HEK293 (cell line): ENCODE measurements at regions not wholly inside any gene's neighbourhood (a gene's known extent, or its start where the extent isn't known, plus 50 kb on each side); places are given as distances from the start of the nearest gene placed in this dataset.

ENCODE experiments used
- SETDB1 ChIP-seq: IDR thresholded peaks from one replicate; pipeline ENCODE4 v1.6.1; 2017; ENCODE audit warnings: mild to moderate bottlenecking, low read length, moderate library complexity, mixed read lengths; ENCODE audit not compliant: insufficient read length
- ZFHX2 ChIP-seq: fragments of 450-650 bp; formaldehyde crosslinking; conservative IDR thresholded peaks from 2 replicates; pipeline ENCODE4 v1.5.1; 2016; ENCODE audit warnings: missing biosample characterization, missing genetic modification characterization
- ZNF571 ChIP-seq: fragments of 450-650 bp; formaldehyde crosslinking; IDR thresholded peaks from 2 replicates; pipeline ENCODE4 v1.5.0; 2017; ENCODE audit warnings: missing biosample characterization, missing genetic modification characterization
- ZNF792 ChIP-seq: fragments of 450-650 bp; formaldehyde crosslinking; IDR thresholded peaks from 2 replicates; pipeline ENCODE4 v1.5.1; 2016; ENCODE audit warnings: missing biosample characterization, missing genetic modification characterization
- TF ChIP-seq, protein P1 (sequence below): fragments of 450-650 bp; formaldehyde crosslinking; IDR thresholded peaks from 2 replicates; pipeline ENCODE4 v1.5.1; 2016; ENCODE audit warnings: missing biosample characterization, missing genetic modification characterization
- TF ChIP-seq, protein P2 (sequence below): fragments of 450-650 bp; formaldehyde crosslinking; optimal IDR thresholded peaks from 2 replicates; pipeline ENCODE3; 2016; ENCODE audit warnings: missing biosample characterization, mild to moderate bottlenecking, missing genetic modification characterization
- TF ChIP-seq, protein P3 (sequence below): fragments of 450-650 bp; formaldehyde crosslinking; IDR thresholded peaks from 2 replicates; pipeline ENCODE4 v1.5.1; 2016; ENCODE audit warnings: missing biosample characterization, missing genetic modification characterization, low read depth

DNA sequence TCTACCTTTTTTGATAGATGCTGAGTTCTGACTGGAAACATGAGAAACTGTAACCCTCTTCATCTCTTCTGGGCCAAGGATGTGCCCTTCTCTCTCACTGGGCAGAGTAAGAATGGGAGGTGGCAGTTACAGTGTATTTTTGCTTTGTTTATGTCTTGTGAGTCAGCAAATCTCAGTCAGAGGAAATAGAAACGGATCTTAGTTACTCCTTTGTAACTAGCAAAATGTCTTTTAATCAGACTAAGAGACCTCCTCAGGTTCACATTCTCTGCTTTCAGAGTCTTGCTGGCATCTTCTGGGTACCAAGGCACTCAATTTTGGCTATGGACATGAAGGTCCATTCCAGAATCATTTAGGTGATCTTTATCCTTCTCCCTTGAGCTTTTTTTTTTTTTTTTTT, 70.9 kb downstream of the HHEX start:
- TF ChIP-seq, protein P1, sequence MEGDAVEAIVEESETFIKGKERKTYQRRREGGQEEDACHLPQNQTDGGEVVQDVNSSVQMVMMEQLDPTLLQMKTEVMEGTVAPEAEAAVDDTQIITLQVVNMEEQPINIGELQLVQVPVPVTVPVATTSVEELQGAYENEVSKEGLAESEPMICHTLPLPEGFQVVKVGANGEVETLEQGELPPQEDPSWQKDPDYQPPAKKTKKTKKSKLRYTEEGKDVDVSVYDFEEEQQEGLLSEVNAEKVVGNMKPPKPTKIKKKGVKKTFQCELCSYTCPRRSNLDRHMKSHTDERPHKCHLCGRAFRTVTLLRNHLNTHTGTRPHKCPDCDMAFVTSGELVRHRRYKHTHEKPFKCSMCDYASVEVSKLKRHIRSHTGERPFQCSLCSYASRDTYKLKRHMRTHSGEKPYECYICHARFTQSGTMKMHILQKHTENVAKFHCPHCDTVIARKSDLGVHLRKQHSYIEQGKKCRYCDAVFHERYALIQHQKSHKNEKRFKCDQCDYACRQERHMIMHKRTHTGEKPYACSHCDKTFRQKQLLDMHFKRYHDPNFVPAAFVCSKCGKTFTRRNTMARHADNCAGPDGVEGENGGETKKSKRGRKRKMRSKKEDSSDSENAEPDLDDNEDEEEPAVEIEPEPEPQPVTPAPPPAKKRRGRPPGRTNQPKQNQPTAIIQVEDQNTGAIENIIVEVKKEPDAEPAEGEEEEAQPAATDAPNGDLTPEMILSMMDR (tag by site-specific recombination) = no peak
- TF ChIP-seq ZNF571 (no peak), ZFHX2 (tag by site-specific recombination) (no peak), ZNF792 (tag by site-specific recombination) (no peak), SETDB1 (no peak)
- TF ChIP-seq, protein P2, sequence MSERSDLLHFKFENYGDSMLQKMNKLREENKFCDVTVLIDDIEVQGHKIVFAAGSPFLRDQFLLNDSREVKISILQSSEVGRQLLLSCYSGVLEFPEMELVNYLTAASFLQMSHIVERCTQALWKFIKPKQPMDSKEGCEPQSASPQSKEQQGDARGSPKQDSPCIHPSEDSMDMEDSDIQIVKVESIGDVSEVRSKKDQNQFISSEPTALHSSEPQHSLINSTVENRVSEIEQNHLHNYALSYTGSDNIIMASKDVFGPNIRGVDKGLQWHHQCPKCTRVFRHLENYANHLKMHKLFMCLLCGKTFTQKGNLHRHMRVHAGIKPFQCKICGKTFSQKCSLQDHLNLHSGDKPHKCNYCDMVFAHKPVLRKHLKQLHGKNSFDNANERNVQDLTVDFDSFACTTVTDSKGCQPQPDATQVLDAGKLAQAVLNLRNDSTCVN = no peak
- TF ChIP-seq, protein P3, sequence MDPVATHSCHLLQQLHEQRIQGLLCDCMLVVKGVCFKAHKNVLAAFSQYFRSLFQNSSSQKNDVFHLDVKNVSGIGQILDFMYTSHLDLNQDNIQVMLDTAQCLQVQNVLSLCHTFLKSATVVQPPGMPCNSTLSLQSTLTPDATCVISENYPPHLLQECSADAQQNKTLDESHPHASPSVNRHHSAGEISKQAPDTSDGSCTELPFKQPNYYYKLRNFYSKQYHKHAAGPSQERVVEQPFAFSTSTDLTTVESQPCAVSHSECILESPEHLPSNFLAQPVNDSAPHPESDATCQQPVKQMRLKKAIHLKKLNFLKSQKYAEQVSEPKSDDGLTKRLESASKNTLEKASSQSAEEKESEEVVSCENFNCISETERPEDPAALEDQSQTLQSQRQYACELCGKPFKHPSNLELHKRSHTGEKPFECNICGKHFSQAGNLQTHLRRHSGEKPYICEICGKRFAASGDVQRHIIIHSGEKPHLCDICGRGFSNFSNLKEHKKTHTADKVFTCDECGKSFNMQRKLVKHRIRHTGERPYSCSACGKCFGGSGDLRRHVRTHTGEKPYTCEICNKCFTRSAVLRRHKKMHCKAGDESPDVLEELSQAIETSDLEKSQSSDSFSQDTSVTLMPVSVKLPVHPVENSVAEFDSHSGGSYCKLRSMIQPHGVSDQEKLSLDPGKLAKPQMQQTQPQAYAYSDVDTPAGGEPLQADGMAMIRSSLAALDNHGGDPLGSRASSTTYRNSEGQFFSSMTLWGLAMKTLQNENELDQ (tag by site-specific recombination) = no peak
